Spleen (tissue), 11 donors: ENCODE measurements at regions not wholly inside any gene's neighbourhood (a gene's known extent, or its start where the extent isn't known, plus 50 kb on each side); places are given as distances from the start of the nearest gene placed in this dataset.

Experiments used
- DNase-seq: peaks from one replicate; pipeline ENCODE4 v3.0.0-alpha.2; 2020
- H3K27ac ChIP-seq, 8 donors: fragments of 200-600 bp; sonication (generic) in 7 of 8; 1 replicate in 4 of 8; 2 replicates in 4 of 8; pipeline versions ENCODE4 v1.5.0 to v1.8.0; 2016 to 2021; ENCODE audit warnings: inconsistent platforms in 4 of 8, mild to moderate bottlenecking in 4 of 8, moderate library complexity in 1 of 8
- H3K27me3 ChIP-seq, 7 donors: fragments of 200-600 bp; sonication (generic) in 6 of 7; replicated peaks in 1 of 7; 1 replicate in 4 of 7; 2 replicates in 3 of 7; pipeline versions ENCODE4 v1.5.0 to v1.8.0; 2016 to 2021; ENCODE audit warnings: inconsistent platforms in 3 of 7, mild to moderate bottlenecking in 1 of 7
- H3K36me3 ChIP-seq, 6 donors: fragments of 200-600 bp; sonication (generic) in 5 of 6; 1 replicate in 4 of 6; 2 replicates in 2 of 6; pipeline versions ENCODE4 v1.5.0 to v1.8.0; 2016 to 2021; ENCODE audit warnings: inconsistent platforms in 2 of 6
- H3K4me1 ChIP-seq, 6 donors: fragments of 200-600 bp; sonication (generic) in 5 of 6; 1 replicate in 3 of 6; 2 replicates in 3 of 6; pipeline versions ENCODE4 v1.5.0 to v1.8.0; 2016 to 2021; ENCODE audit warnings: inconsistent platforms in 3 of 6
- H3K4me3 ChIP-seq, 8 donors: fragments of 200-600 bp; sonication (generic) in 7 of 8; 1 replicate in 4 of 8; 2 replicates in 4 of 8; pipeline versions ENCODE4 v1.5.0 to v1.8.0; 2016 to 2021; ENCODE audit warnings: inconsistent platforms in 4 of 8, mild to moderate bottlenecking in 4 of 8, moderate library complexity in 2 of 8
- H3K9me3 ChIP-seq, 8 donors: fragments of 200-600 bp; sonication (generic) in 7 of 8; 1 replicate in 4 of 8; 2 replicates in 4 of 8; pipeline versions ENCODE4 v1.5.0 to v1.8.0; 2016 to 2021; ENCODE audit warnings: inconsistent platforms in 4 of 8
- POLR2A ChIP-seq, 3 donors: fragments of 450-650 bp; IDR thresholded peaks; one replicate each; pipeline ENCODE4 v1.5.1; 2017; ENCODE audit warnings: antibody characterized with exemption in 3 of 3, mild to moderate bottlenecking in 1 of 3
- POLR2AphosphoS5 ChIP-seq, 3 donors: sonication (generic); formaldehyde crosslinking; IDR thresholded peaks; one replicate each; pipeline ENCODE4 v1.5.1; 2017; ENCODE audit warnings: antibody characterized with exemption in 3 of 3
- WGBS, 5 donors: extraction: QIAGEN DNeasy Blood & Tissue Kit in 3 of 5; methylation state at CpG; one replicate each; pipeline versions ENCODE4 v1.1.5 to v1.1.7; 2013 to 2018; 5-methylcytosine and 5-hydroxymethylcytosine counted together
- intact Hi-C: fragments of 100-400 bp; cut with DNase I; formaldehyde crosslinking; loops from one replicate; pipeline ENCODE4 v1.15.0; 2023; ENCODE audit warnings: low total_unique reads
- TF ChIP-seq, protein P1 (sequence below), 11 experiments: fragments of 200-600 bp in 7 of 11; fragments of 450-650 bp in 4 of 11; sonication (generic) in 4 of 11; IDR thresholded peaks in 8 of 11; conservative IDR thresholded peaks in 3 of 11; 1 replicate in 7 of 11; 2 replicates in 4 of 11; pipeline versions ENCODE4 v1.4.0 to v1.8.0; 2016 to 2021; ENCODE audit warnings: antibody characterized with exemption in 11 of 11, inconsistent platforms in 4 of 11, mild to moderate bottlenecking in 1 of 11
- donor health status: healthy with polysubstance abuse.
- donor health status: DM: no; HTN: no; CAD: no; lungs with moderate emphysema.
- donor health status: DM: no; HTN: no; CAD: no.
- donor health status: Bipolar disorder and iron deficiency.
- donor health status: healthy.
- donor health status: DM: no; HTN: no; CAD: no.
- donor health status: DM: yes; HTN: yes; CAD: no.

DNA sequence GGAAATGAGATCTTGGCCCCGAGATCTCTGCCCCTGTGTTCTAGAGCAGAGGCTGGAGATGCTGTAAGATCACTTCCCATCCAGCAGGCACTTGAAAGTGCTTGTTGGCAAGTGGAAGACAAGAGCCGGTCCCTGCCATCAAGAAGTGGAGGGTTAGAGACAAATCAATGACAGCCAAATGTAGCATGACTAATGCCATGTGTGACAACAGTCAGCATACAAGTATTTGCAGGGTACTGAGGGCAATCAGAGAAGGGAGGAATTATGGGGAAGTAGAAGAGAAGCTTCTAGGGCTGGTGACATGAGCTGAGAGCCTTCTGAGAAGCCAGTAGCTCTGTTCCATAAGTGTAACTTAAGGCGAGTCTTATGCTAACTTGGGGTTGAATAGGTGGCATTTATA lies 58.6 kb downstream of the TMEM17 start:
- no peaks in the 10 kb centered on the region for H3K4me1 ChIP-seq
- no peak for DNase-seq
- H3K9me3 ChIP-seq = no peaks in the 10 kb centered on the region
- H3K27me3 ChIP-seq = no peaks in the 10 kb centered on the region
- intact Hi-C loops = no loop called here
- no peak overlapping the region for H3K27ac ChIP-seq
- no peak overlapping the region for H3K4me3 ChIP-seq
- TF ChIP-seq POLR2AphosphoS5 (IDR thresholded peaks at IDR 0.05) (no peak), POLR2A (IDR thresholded peaks at IDR 0.05) (no peak)
- TF ChIP-seq, protein P1, sequence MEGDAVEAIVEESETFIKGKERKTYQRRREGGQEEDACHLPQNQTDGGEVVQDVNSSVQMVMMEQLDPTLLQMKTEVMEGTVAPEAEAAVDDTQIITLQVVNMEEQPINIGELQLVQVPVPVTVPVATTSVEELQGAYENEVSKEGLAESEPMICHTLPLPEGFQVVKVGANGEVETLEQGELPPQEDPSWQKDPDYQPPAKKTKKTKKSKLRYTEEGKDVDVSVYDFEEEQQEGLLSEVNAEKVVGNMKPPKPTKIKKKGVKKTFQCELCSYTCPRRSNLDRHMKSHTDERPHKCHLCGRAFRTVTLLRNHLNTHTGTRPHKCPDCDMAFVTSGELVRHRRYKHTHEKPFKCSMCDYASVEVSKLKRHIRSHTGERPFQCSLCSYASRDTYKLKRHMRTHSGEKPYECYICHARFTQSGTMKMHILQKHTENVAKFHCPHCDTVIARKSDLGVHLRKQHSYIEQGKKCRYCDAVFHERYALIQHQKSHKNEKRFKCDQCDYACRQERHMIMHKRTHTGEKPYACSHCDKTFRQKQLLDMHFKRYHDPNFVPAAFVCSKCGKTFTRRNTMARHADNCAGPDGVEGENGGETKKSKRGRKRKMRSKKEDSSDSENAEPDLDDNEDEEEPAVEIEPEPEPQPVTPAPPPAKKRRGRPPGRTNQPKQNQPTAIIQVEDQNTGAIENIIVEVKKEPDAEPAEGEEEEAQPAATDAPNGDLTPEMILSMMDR (IDR thresholded peaks at IDR 0.05 in 8 of 11, conservative IDR thresholded peaks at IDR 0.05 in 3 of 11) = no peak
- no peaks in the 10 kb centered on the region for H3K36me3 ChIP-seq
- WGBS, 5 donors = 73 to 91% (median 87%) methylated on average over 3 of the region's 3 CpGs

DNA sequence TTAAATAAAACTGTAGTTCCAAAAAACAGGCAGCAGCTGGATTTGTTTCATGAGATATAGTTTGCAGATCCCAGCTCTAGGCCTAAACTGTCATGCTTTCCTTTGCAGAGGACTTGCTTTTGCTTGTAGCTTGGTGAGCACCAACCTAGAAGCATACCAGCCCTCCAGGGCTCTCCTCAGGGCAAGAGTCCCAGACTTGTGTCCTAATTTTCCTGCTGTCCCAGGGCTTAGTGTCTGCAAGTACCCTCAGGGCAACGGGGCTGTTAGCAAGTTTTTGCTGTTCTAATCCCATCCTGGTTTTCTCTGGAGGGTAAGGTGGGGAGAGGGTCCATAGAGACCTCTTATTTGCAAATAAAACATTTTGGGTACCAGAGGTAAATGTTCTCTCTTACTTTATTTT lies 59.5 kb downstream of the TMEM17 start:
- intact Hi-C loops = no loop called here
- no peaks in the 10 kb centered on the region for H3K36me3 ChIP-seq
- TF ChIP-seq POLR2A (IDR thresholded peaks at IDR 0.05) (no peak), POLR2AphosphoS5 (IDR thresholded peaks at IDR 0.05) (no peak)
- TF ChIP-seq, protein P1 (IDR thresholded peaks at IDR 0.05 in 8 of 11, conservative IDR thresholded peaks at IDR 0.05 in 3 of 11) = no peak
- H3K4me1 ChIP-seq = no peaks in the 10 kb centered on the region
- whole genome bisulfite sequencing, 5 donors = 69 to 81% (median 78%) methylated on average over 1 of the region's 1 CpG
- no peaks in the 10 kb centered on the region for H3K9me3 ChIP-seq
- no peaks in the 10 kb centered on the region for H3K27me3 ChIP-seq
- H3K27ac ChIP-seq = no peak overlapping the region
- H3K4me3 ChIP-seq = no peak overlapping the region
- no peak for DNase-seq

DNA sequence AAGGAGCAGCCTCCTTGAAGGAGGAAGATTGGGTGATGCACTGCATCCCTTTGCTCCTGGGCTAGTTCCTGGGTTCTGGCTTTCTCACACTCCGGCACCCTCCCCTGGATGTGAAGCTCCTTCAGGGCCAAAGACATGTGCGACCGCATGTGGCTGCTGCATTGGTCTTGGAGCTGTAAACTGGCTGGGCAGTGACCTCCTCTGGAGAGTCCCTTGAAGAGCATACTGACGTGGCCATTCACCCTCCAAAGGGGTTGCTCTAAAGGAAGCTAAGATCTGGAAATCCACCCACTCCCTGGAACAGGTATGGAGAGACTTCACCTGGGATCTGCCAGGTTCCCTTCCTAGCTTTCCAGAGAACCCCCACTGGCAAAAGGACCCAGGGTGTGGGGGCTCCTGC lies 62.1 kb downstream of the TMEM17 start:
- TF ChIP-seq POLR2A (IDR thresholded peaks at IDR 0.05) = no peak
- TF ChIP-seq, protein P1 (IDR thresholded peaks at IDR 0.05 in 8 of 11, conservative IDR thresholded peaks at IDR 0.05 in 3 of 11) = no peak
- no peak for TF ChIP-seq POLR2AphosphoS5 (IDR thresholded peaks at IDR 0.05)
- H3K36me3 ChIP-seq = no peaks in the 10 kb centered on the region
- 85 to 100% (median 94%) methylated on average over 1 to 4 of the region's 4 CpGs for WGBS, 5 donors
- H3K4me1 ChIP-seq = no peaks in the 10 kb centered on the region
- no peaks in the 10 kb centered on the region for H3K9me3 ChIP-seq
- H3K27me3 ChIP-seq = no peaks in the 10 kb centered on the region
- no peak for DNase-seq
- intact Hi-C loops = no loop called here
- no peak overlapping the region for H3K27ac ChIP-seq
- no peak overlapping the region for H3K4me3 ChIP-seq

DNA sequence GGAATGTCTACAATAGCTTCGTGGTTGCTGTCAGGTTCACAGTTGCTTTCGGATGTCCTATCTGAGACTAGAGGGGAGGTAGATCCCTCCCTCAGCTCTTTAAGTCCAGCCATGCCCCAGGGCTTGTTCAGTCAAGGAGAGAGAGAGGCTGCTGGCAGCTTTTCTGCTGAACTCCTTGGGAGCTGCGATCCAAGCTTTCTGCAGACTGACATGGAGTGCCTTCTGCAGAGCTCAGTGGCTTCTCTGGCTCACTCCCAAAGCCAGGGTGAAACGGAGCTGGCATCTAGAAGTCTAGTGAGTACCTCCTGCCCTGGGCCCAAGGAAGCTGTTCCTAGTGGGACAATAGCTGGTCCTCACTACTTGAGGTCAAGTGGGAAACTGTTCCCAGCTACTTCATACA lies 62.5 kb downstream of the TMEM17 start:
- no peak overlapping the region for H3K27ac ChIP-seq
- no peak overlapping the region for H3K4me3 ChIP-seq
- 67 to 90% (median 86%) methylated on average over 3 to 4 of the region's 4 CpGs for WGBS, 5 donors
- H3K36me3 ChIP-seq = no peaks in the 10 kb centered on the region
- no peaks in the 10 kb centered on the region for H3K9me3 ChIP-seq
- TF ChIP-seq POLR2A (IDR thresholded peaks at IDR 0.05) (no peak), POLR2AphosphoS5 (IDR thresholded peaks at IDR 0.05) (no peak)
- TF ChIP-seq, protein P1 (IDR thresholded peaks at IDR 0.05 in 8 of 11, conservative IDR thresholded peaks at IDR 0.05 in 3 of 11) = no peak
- DNase-seq = no peak
- H3K27me3 ChIP-seq = no peaks in the 10 kb centered on the region
- H3K4me1 ChIP-seq = no peaks in the 10 kb centered on the region
- intact Hi-C loops = no loop called here
